ENCODE measurements at regions not wholly inside any gene's neighbourhood (a gene's known extent, or its start where the extent isn't known, plus 50 kb on each side); places are given as distances from the start of the nearest gene placed in this dataset.
"Not testable (repeated sequence)": the region's sequence is repeated elsewhere in the genome, so short reads cannot be mapped to it uniquely, and the experiment has no call there.

DNA sequence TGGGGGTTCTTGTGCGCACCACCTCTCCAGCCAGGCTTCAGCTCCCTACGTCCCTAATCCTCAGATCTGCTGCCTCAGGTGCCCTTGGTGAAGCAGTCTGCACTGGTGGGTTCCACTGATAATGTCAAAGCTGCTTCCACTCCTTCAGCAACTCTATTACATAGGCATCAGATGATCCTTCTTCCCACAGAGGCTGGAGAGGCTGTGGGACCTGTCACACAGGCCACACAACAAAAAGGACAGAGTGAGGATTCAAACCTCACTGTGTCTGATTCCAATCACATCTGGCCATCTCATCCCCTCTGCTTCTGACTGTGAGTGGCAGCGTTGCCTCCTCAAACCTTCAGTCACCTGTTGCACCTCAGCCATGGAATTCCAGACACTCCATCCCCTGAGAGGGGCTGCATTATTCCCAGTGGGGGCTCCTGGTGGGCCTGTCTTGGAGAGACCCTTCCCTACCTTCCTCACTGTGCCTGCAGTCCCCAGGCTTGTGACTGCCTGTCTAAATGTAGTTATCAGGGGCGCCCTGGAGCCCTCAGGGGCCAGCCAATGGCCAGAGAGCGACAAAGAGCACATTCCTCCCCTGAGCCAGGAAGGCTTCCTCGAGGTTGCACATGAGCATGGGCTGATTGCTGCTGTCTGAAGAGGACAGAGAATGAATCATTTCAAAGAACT, 211.4 kb upstream of the ECI2 start:
- DNase-seq: no peak

DNA sequence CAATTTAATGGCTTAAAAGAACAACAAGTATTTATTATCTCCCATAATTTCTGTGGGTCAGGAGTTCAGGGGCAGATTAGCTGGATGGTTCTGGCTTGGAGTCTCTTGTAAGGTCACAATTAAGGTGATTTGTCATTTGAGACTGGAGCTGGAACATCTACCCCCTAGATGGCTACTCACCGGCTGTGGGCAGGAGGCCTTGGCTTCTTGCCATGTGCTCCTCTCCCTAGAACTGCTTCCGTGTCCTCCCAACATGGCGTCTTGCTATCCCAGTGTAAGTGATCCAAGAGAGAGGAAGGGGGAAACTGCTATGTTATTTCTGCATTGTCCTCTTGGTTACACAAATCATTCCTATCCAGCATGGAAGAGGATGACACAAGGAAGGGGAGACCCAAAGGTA, 210.2 kb upstream of the ECI2 start:
- no peak for DNase-seq

DNA sequence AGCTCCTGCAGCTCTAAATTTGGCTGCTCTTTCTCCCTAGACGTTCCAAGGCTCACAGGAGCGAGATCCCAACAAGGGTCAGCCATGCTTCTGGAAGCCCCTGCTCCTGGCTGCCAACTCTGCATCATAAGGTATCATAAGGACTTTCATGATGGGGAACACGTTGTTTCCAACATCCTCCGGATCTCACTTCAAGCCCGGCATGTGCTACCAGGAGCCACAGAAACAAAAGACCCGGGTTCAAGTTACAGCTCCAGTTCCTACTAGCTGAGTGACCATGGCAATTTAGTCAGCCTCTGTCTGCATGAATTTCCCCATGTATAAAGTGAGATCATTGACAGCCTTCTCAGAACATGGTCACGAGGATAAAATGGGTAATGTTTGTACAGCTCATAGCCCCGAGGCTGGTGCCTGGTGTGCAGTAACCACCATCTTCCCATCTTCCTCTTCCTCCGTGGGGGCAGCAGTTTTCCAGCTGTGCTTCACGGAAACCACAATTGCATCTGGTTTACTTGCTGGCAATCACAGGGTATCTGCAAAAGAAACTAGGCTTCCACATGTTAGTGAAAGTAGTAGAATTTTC, 209.0 kb upstream of the ECI2 start:
- peak; percentile 50 for DNase-seq

DNA sequence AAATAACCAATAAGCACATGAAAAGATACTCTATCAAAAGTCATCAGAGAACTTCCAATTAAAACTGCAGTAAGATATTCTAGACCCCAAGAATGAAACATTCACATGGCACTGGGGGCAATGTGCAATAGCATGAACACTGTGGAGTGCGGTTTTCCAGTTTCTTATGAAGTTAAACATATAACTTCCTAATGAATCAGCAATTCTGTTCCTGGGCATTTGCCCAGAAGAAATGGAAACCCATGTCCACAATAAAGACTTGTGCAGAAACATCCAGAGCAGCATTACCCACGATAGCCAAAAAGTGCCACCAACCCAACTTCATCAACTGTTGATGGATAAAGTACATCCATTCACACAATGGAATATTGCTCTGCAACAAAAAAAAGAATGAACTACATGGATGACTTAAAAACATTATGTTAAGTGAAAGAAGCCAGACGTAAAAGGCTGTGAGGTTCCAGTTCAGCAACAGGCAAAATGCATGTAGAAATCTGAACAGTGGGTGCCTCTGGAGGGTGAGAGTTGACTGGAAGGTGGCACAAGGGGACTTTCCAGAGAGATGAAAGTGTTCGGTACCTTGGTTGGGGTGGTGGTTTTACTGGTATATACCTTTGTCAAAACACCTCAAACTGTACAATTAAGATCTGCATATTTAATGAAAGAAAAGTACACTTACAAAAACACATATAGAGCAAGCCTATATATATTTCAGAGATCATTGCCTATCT, 207.2 kb upstream of the ECI2 start:
- DNase-seq: no peak

DNA sequence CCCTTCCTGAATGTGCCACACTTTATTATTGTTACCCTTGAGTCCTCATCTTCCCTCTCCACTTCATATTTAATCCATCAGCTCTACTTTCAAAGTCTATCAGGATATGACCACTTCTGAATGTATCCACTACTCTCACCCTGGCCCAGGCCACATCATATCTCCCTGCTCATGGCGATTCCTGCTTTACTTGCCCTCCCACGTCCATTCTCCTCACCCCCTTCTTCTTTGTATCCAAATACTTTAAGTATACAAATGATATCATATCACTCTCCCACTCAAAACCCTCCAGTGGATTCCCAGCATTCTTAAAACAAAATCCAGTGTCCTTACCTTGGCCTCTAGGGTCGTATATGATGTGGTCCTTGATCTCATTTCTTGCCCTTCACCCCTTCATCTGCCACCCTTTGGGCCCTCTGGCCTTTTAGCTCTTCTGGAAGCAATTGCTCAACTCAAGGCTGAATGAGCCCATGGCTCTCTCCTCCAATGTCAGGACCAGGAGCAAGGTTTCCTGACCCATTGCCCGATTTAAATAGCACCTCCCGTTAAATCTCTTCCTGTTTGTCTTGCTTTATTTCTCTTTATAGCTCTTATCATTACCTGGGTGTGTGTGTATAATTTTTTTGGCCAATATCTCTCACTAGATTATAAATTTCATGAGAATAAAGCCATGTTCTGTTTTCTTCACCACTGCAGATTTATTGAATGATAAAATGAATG, 205.9 kb upstream of the ECI2 start:
- DNase-seq: no peak

DNA sequence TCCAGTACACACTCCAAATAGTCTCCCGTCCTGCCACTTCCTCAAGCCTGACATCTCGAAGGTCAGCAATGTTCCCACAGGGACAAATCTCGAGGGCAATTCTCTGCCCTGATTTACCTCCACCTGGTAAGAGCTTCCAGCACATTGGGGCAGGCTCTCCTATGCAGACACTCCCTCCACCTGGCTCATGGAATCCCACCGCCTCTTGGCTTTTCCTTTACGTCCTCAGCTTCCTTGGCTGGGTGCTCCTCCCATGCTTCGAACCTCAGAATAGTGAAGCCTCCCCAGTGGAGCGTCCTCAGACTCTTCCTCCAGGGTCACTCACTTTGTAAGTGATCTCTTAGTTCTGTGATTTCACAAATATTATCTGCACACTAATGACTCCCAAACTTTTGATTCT, 205.2 kb upstream of the ECI2 start:
- no peak for DNase-seq

DNA sequence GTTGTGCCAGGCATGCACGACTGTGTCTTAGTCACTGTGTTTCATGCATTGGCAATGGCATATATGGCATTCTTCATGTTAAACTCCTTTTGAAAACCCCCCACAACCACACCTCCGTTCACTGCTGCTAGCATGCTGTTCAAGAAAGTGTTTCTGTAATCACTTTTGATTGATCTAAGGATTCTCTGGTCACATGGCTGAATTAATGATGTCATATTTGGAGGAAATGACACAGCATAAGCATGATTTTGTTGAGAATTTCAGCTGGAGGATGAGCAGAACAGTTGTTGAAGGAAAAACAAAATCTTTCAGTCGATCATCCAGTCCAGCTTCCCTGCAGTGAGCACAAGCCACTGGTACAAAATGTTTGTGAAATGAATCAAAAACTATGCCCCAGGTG, 203.5 kb upstream of the ECI2 start:
- DNase-seq: no peak

DNA sequence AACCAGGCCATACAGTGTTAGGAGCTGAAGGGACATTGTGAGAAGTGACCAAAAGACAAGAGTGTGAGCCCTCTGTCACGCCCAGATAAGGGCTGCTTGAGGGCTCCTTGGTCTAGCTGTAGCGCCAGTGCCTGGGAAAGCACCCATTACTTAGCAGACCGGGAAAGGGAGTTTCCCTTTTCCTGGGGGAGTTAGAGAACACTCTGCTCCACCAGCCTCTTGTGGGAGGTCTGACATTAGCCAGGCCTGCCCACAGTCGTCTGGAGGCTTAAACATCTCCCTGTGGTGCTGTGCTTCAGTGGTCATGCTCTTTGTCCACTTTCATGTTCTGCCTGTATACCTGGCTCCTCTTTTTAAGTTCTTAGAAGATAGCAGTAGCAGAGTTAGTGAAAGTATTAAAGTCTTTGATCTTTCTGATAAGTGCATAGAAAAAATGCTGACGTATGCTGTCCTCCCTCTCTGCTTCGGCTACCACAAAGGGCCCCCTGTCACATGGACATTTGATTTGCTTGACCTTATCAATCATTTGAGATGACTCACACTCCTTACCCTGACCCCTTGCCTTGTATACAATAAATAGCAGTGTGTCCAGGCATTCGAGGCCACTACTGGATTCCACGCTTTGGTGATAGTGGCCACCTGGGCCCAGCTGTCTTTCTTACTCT, 201.5 kb upstream of the ECI2 start:
- no peak for DNase-seq

DNA sequence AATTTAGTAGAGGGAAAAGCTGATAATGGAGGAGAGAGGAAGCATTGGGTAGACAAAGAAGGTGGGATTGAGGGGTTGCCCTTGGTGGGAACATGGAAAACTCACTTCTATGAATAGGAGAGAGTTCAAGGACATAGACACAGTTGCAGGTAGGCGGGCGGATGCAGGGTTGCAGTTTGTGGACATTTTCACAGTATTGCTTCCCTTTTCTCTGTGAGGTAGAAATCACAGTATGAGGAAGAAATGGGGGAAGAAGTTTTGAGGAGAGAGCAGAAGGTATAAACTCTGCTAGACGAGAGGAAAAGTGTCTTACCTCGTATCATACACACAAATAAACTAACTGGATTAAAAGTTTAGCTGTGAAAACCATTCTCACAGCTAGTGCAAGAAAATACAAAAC, 200.7 kb upstream of the ECI2 start:
- no peak for DNase-seq

DNA sequence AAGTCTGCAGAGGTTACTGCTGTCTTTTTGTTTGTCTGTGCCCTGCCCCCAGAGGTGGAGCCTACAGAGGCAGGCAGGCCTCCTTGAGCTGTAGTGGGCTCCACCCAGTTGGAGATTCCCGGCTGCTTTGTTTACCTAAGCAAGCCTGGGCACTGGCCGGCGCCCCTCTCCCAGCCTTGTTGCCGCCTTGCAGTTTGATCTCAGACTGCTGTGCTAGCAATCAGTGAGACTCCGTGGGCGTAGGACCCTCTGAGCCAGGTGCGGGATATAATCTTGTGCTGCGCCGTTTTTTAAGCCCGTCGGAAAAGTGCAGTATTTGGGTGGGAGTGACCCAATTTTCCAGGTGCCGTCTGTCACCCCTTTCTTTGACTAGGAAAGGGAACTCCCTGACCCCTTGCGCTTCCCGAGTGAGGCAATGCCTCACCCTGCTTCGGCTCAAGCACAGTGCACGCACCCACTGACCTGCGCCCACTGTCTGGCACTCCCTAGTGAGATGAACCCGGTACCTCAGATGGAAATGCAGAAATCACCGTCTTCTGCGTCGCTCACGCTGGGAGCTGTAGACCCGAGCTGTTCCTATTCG, 198.9 kb upstream of the ECI2 start:
- not testable (repeated sequence) for DNase-seq

DNA sequence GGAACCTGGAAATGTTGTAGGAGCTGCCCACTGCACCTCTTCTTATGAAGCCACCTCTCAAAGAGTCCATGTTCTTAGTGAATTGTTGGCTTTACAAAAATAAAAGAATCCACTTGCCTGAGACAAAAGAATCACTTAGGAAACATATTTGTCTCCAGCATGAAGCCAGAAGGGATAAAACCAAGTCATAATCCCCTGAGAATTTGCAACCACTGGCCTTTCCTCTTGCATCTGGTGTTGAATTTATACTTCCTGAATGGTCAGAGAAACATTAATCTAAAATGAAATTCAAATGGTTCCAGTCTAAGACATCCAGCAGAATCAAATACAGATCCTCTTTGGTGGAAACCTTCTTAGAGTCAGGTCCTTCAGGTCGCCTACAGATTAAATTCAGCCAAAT, 192.5 kb upstream of the ECI2 start:
- no peak for DNase-seq

DNA sequence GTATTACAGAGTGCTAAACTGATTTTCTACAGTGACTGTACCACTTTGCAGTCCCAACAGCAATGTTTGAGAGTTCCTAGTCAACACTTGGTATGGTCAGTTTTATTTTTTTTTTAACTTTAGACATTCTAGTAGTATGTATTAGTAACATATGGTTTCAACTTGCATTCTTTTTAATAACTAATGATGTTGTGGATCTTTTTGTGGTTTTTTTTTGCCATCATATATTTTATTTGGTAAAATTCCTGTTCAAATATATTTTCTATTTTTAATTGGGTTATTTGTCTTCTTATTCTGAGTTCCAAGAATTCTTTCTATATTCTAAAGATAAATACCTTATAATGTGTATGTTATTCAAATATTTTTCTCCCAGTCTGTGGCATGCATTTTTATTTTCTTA, 189.4 kb upstream of the ECI2 start:
- no peak for DNase-seq

DNA sequence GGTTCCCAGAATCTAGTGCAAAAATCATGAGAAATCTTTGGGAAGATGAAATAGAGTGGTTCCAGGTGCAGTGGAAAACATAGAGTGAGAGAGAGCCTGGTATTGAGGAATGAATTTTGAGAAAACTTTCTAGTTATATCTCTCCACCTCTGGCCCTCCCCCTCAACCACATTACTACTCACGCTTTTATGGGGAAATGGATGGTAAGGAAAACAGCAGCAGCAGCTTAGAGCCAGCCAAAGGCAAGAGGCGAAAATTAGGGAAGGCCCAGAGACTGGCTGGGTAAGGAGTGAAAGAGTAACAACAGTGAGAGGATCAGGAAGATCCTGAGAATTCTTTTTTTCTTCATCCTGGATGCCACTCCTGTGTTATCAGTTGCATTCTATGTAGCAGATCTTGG, 187.9 kb upstream of the ECI2 start:
- DNase-seq: no peak

DNA sequence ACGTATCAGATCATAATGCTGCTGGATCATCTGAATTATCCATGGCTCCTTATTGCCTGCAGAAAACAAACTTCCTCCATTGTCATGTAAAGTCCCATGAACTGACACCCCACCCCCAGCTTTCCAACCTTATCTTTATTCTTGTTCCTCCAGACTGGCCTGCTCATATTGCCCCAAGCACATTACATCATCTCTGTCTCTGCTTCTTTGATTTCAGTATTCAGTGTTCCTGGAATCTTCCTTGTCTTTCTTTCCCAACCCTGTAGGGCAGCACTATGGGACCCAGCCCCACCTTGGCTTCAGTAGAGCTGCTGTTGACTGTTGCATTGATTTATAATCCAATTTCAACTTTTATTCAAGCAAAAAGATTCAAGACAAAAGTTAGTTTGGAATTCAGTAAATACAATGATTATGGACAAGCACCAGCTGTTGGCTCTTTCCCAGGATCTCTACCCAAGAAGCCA, 187.5 kb upstream of the ECI2 start:
- DNase-seq: no peak

DNA sequence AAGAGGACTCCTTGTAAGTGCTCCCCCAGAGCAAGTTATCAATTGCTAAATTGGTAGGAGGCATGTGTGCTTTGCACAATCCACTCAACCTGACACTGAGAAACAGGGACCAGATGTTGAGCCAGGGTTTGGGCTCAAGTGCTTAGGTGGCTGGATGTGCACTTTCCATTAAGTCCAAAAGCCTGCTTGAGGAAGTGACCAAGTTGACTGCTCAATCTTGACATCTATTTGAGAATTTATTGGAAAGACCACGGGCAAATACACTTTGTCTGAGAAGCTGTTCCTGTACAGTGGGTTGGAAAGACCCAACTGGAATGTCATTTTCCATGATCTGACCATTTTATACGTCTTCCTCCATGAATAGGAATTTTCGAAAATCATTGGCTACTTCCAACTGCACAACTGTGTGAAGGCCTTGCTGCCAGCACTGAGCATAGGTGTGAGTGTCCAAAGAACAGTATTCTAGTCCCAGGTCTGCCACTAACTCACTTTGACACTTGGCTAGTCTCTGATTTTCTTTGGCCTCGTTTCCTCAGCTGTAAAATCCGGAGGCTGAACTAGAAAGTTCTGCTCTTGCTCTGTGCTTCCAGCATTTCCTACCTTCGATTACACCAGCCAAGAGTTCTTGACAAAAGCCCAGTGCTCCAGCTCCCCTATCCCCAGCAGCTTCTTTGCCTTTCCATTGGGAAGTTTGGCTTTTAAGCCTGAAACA, 186.9 kb upstream of the ECI2 start:
- DNase-seq: no peak

DNA sequence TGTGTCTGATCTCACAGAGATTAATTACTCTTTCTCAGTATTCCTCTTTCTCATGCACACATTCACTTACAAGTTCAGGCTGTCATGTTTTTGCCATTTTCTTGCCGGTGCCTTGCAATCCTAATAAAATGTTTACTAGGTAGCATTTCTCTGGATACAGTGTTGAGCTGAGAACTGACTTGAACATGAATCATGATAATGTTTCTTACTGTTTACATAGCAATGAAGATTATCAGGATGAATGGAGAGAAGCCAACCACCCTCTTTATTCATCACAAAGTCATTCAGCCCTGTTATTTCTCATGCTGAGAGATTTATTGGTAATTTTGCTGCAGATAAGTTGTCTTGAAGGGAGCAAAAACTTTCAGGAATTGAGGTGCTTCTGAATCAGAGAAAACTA, 185.5 kb upstream of the ECI2 start:
- no peak for DNase-seq

DNA sequence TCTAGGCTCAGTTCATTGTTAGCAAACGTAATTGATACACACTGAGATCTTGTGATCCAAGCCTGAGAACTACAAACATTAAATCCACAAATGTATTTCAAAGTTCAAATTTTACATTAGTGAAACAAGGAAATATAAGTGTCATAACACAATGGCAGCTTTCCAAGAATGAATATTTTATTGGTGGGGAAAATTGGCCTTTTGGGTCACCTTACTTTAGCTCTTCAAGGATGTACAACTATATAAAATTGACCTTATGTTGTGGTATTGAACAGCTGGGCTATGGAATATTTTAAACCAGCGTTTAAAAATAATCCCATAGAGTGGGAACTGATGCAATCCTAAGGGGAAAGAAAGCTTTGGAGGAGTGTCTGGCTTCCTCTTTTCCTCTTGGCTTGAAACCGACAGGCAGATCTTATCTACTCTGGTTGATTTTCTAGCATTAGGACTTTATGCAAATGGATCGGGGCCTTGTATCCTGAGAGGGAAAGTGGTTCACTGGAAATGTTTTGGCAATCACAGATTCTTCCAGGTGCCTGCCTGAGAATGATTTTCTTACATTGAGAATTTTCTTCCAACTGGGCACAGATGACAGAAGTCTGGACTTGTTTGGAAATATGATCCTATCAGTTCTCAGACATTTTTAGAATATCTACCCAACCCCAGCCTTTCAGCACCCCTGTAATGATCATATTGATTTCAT, 184.8 kb upstream of the ECI2 start:
- peak; percentile 45 for DNase-seq

DNA sequence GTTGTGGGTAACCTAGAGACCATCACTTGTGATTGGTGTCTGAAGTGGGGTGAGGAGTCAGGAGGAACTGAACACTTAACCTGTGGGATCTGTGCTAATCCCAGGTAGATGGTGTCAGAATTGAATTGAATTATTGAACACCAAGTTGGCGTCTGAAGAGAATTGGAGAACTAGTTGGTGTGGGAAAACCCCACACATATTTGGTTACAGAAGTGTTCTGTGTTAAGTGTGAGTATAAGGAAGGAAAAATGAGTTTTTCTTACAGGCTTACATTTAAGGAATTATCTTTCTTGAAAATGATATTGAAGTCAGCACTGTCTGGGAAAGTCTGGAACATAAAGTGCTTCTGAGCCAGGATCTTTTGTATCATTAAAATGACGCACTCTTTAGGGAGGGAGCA, 182.9 kb upstream of the ECI2 start:
- no peak for DNase-seq

DNA sequence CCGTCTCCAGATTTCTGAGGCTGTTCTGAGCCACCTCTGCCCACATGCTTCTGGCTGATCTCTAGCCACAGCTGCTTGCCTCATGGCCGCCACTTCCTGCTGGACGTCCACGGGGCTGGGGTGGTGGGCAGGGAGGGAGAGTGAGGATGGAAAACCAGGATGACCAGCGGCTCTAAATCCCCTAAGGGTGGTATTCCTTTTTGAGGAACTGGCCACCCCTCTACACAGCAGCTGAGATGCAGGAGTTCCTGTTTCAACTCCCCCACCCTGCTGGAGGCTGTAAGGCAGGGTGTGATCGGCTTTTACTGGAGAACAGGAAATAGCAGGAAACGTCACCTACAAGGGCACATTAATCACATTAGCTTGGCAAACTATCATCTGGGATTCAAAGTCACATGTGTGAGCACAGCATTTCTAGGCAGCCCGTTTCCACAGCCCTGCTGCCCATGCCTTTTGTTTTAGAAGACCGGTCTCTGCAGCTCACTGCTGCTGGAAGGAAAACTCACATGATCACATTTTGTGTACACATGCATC, 181.6 kb upstream of the ECI2 start:
- peak; percentile 38 for DNase-seq

DNA sequence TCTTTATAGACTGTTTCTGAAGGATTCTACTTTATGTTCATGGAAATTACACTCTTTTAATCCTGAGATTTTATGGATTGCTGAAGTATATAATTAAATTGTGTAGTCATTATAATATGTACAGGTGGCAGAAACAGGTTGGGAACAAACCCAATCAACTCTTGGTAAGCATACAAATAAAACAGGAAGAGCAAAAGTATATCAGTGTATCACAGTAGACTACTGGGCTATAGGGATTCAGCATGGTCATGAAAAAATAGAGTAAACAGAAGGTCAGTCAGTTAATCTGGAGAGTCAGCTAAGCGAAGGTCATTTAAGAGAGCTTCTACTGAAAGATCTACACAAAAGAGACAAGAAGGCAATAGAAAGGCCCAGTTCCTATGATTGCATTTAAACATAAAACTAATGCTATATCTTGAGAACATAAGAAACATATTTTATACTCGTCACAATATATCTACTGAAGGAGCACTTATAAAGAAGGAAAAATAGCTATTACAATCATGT, 178.9 kb upstream of the ECI2 start:
- no peak for DNase-seq

Data from GF-D8 (cell line).